HEK293 (cell line): ENCODE measurements at regions not wholly inside any gene's neighbourhood (a gene's known extent, or its start where the extent isn't known, plus 50 kb on each side); places are given as distances from the start of the nearest gene placed in this dataset.

Experiments
- CTCF ChIA-PET: fragments of 350-600 bp; formaldehyde crosslinking; extraction: SDS; loops from one replicate; lab custom pipeline; 2021; ENCODE audit warnings: antibody characterized with exemption; lab: Yijun Ruan, JAX
- POLR2A ChIA-PET: fragments of 300-600 bp; formaldehyde crosslinking; extraction: SDS; loops from one replicate; lab custom pipeline; 2020; ENCODE audit warnings: antibody characterized with exemption, inconsistent platforms; lab: Yijun Ruan, JAX
- H3K27ac ChIP-seq: fragments of 200-500 bp; sonication (Bioruptor generic); 2 replicates; pipeline ENCODE4 v1.5.1; 2014; ENCODE audit warnings: low read depth, low read length, control low read depth, inconsistent platforms; ENCODE audit errors: extremely low read depth
- H3K36me3 ChIP-seq, 2 experiments: fragments of 200-500 bp in 1 of 2; sonication (Bioruptor generic) in 1 of 2; 1 replicate in 1 of 2; 2 replicates in 1 of 2; pipeline ENCODE4 v1.5.1; 2014 to 2017; ENCODE audit warnings: inconsistent platforms in 2 of 2, low read length in 2 of 2; ENCODE audit not compliant: control insufficient read depth in 2 of 2, insufficient read depth in 1 of 2
- H3K4me1 ChIP-seq: fragments of 200-500 bp; sonication (Bioruptor generic); 2 replicates; pipeline ENCODE4 v1.5.1; 2014; ENCODE audit warnings: mild to moderate bottlenecking, low read length, inconsistent platforms; ENCODE audit not compliant: control insufficient read depth, insufficient read depth
- H3K4me3 ChIP-seq: 2 replicates; pipeline ENCODE4 v1.5.1; 2011; ENCODE audit warnings: low read depth, mild to moderate bottlenecking, control low read depth, low read length, moderate library complexity
- H3K9me3 ChIP-seq: fragments of 200-500 bp; sonication (Bioruptor generic); 2 replicates; pipeline ENCODE4 v1.5.1; 2014; ENCODE audit warnings: low read depth, low read length, inconsistent platforms; ENCODE audit not compliant: control insufficient read depth, insufficient read depth
- SP7 ChIP-seq: fragments of 450-650 bp; formaldehyde crosslinking; IDR thresholded peaks from 2 replicates; pipeline ENCODE4 v1.5.1; 2016; ENCODE audit warnings: missing biosample characterization, missing genetic modification characterization
- TCF7L2 ChIP-seq: IDR thresholded peaks from 2 replicates; pipeline ENCODE4 v1.6.1; 2011; ENCODE audit warnings: low read depth, mild to moderate bottlenecking, inconsistent platforms, low read length, moderate library complexity, borderline replicate concordance
- ZBTB26 ChIP-seq: fragments of 450-650 bp; formaldehyde crosslinking; optimal IDR thresholded peaks from 2 replicates; pipeline ENCODE3; 2016; ENCODE audit warnings: missing biosample characterization, mild to moderate bottlenecking, missing genetic modification characterization
- ZBTB8A ChIP-seq: fragments of 450-650 bp; formaldehyde crosslinking; IDR thresholded peaks from 2 replicates; pipeline ENCODE4 v1.5.1; 2016; ENCODE audit warnings: missing biosample characterization, missing genetic modification characterization
- ZFP3 ChIP-seq: fragments of 450-650 bp; formaldehyde crosslinking; IDR thresholded peaks from 2 replicates; pipeline ENCODE4 v1.5.1; 2016; ENCODE audit warnings: low read depth, missing biosample characterization, missing genetic modification characterization
- ZNF10 ChIP-seq: fragments of 450-650 bp; formaldehyde crosslinking; IDR thresholded peaks from 2 replicates; pipeline ENCODE4 v1.5.1; 2017; ENCODE audit warnings: missing biosample characterization, missing genetic modification characterization
- ZNF112 ChIP-seq: fragments of 450-650 bp; formaldehyde crosslinking; IDR thresholded peaks from 2 replicates; pipeline ENCODE4 v1.5.0; 2017; ENCODE audit warnings: missing biosample characterization, missing genetic modification characterization
- ZNF169 ChIP-seq: fragments of 450-650 bp; formaldehyde crosslinking; IDR thresholded peaks from 2 replicates; pipeline ENCODE4 v1.5.1; 2016; ENCODE audit warnings: missing biosample characterization, missing genetic modification characterization
- ZNF175 ChIP-seq: fragments of 450-650 bp; formaldehyde crosslinking; IDR thresholded peaks from 2 replicates; pipeline ENCODE4 v1.5.1; 2016; ENCODE audit warnings: missing biosample characterization, missing genetic modification characterization
- ZNF302 ChIP-seq: fragments of 450-650 bp; formaldehyde crosslinking; IDR thresholded peaks from 2 replicates; pipeline ENCODE4 v1.5.1; 2016; ENCODE audit warnings: missing biosample characterization, missing genetic modification characterization, low read depth
- ZNF311 ChIP-seq: fragments of 450-650 bp; formaldehyde crosslinking; IDR thresholded peaks from 2 replicates; pipeline ENCODE4 v1.5.1; 2017; ENCODE audit warnings: missing biosample characterization, missing genetic modification characterization, borderline replicate concordance
- ZNF350 ChIP-seq: fragments of 450-650 bp; formaldehyde crosslinking; IDR thresholded peaks from 2 replicates; pipeline ENCODE4 v1.5.0; 2017; ENCODE audit warnings: missing biosample characterization, mild to moderate bottlenecking, missing genetic modification characterization
- ZNF391 ChIP-seq: fragments of 450-650 bp; formaldehyde crosslinking; IDR thresholded peaks from 2 replicates; pipeline ENCODE4 v1.5.1; 2016; ENCODE audit warnings: low read depth, missing biosample characterization, missing genetic modification characterization, borderline replicate concordance
- ZNF426 ChIP-seq: fragments of 450-650 bp; formaldehyde crosslinking; IDR thresholded peaks from 2 replicates; pipeline ENCODE4 v1.5.1; 2017; ENCODE audit warnings: missing biosample characterization, missing genetic modification characterization, mild to moderate bottlenecking, inconsistent platforms, moderate library complexity
- ZNF488 ChIP-seq: fragments of 450-650 bp; formaldehyde crosslinking; IDR thresholded peaks from 2 replicates; pipeline ENCODE4 v1.5.1; 2016; ENCODE audit warnings: missing biosample characterization, missing genetic modification characterization
- ZNF521 ChIP-seq: fragments of 450-650 bp; formaldehyde crosslinking; IDR thresholded peaks from 2 replicates; pipeline ENCODE4 v1.5.1; 2017; ENCODE audit warnings: missing biosample characterization, mild to moderate bottlenecking, missing genetic modification characterization
- ZNF560 ChIP-seq: fragments of 450-650 bp; formaldehyde crosslinking; IDR thresholded peaks from 2 replicates; pipeline ENCODE4 v1.5.1; 2017; ENCODE audit warnings: missing biosample characterization, missing genetic modification characterization, borderline replicate concordance
- ZNF692 ChIP-seq: fragments of 450-650 bp; formaldehyde crosslinking; IDR thresholded peaks from 2 replicates; pipeline ENCODE4 v1.5.1; 2016; ENCODE audit warnings: missing biosample characterization, missing genetic modification characterization
- ZNF777 ChIP-seq: fragments of 450-650 bp; formaldehyde crosslinking; IDR thresholded peaks from 2 replicates; pipeline ENCODE4 v1.5.1; 2017; ENCODE audit warnings: missing biosample characterization, missing genetic modification characterization, borderline replicate concordance
- ZNF843 ChIP-seq: fragments of 450-650 bp; formaldehyde crosslinking; IDR thresholded peaks from 2 replicates; pipeline ENCODE4 v1.5.1; 2016; ENCODE audit warnings: missing biosample characterization, missing genetic modification characterization

GRCh38 chr11:25527841-25528240, 804.1 kb upstream of the ANO3 start (continued):
- no peak for TF ChIP-seq ZNF175 (tag by site-specific recombination)

- Histone ChIP-seq H3K27ac (no peak overlapping the region), H3K36me3 (no peaks in the 10 kb centered on the region), H3K4me1 (no peaks in the 10 kb centered on the region), H3K9me3 (no peaks in the 10 kb centered on the region), H3K4me3 (no peak overlapping the region)
- CTCF ChIA-PET = no interaction called here
- POLR2A ChIA-PET = no interaction called here
- no peak for TF ChIP-seq ZBTB8A (tag by site-specific recombination)
- no peak for TF ChIP-seq TCF7L2
Measured at GRCh38 chr11:25529572-25529971, 802.4 kb upstream of the ANO3 start.

GRCh38 chr11:25535467-25536272, 796.3 kb upstream of the ANO3 start:
- Histone ChIP-seq H3K4me3 (no peak overlapping the region), H3K27ac (no peak overlapping the region), H3K4me1 (no peaks in the 10 kb centered on the region), H3K36me3 (no peaks in the 10 kb centered on the region), H3K9me3 (no peaks in the 10 kb centered on the region)
- POLR2A ChIA-PET = no interaction called here
- CTCF ChIA-PET = no interaction called here
- TF ChIP-seq ZNF521 (tag by site-specific recombination) (no peak), ZNF175 (tag by site-specific recombination) (no peak), ZNF426 (no peak), ZNF692 (tag by site-specific recombination) (no peak), ZFP3 (tag by site-specific recombination) (no peak), ZNF843 (tag by site-specific recombination) (no peak), ZBTB26 (tag by site-specific recombination) (no peak), ZNF560 (no peak), ZNF488 (tag by site-specific recombination) (no peak), ZNF777 (no peak), ZNF350 (tag by site-specific recombination) (no peak), ZNF10 (tag by site-specific recombination) (no peak), ZNF302 (tag by site-specific recombination) (no peak), ZNF311 (no peak), SP7 (tag by site-specific recombination) (no peak), ZNF112 (tag by site-specific recombination) (no peak), ZNF391 (no peak), ZNF169 (tag by site-specific recombination) (no peak)
